SK-N-SH treated with all-trans-retinoic acid at 6 μM for 48 hours (cell line): ENCODE measurements at regions not wholly inside any gene's neighbourhood (a gene's known extent, or its start where the extent isn't known, plus 50 kb on each side); places are given as distances from the start of the nearest gene placed in this dataset.

Source experiments
- ATAC-seq: fragments of 200-7000 bp; cut with Tn5 transposase; 3 replicates; pipeline ENCODE4 v1.9.1; 2020; ENCODE audit warnings: mild to moderate bottlenecking, moderate library complexity
- ARNTL ChIP-seq: fragments of 450-650 bp; formaldehyde crosslinking; IDR thresholded peaks from 2 replicates; pipeline ENCODE4 v1.5.0; 2020; ENCODE audit warnings: low read depth, mild to moderate bottlenecking, moderate library complexity, borderline replicate concordance
- BACH2 ChIP-seq: fragments of 250-450 bp; sonication (Bioruptor Pico); IDR thresholded peaks from 2 replicates; pipeline ENCODE4 v1.9.0; 2021; ENCODE audit warnings: mild to moderate bottlenecking, borderline replicate concordance
- CSDC2 ChIP-seq: fragments of 250-450 bp; sonication (Bioruptor Pico); IDR thresholded peaks from 2 replicates; pipeline ENCODE4 v1.5.0; 2020; ENCODE audit warnings: mild to moderate bottlenecking, moderate library complexity
- ESRRG ChIP-seq: fragments of 250-450 bp; sonication (Bioruptor Pico); IDR thresholded peaks from 2 replicates; pipeline ENCODE4 v1.6.1; 2021; ENCODE audit warnings: mild to moderate bottlenecking
- ISL1 ChIP-seq: fragments of 250-450 bp; sonication (Bioruptor Pico); IDR thresholded peaks from 2 replicates; pipeline ENCODE4 v2.1.2; 2022; ENCODE audit warnings: mild to moderate bottlenecking, moderate library complexity
- OSR1 ChIP-seq: fragments of 250-450 bp; sonication (Bioruptor Pico); IDR thresholded peaks from 2 replicates; pipeline ENCODE4 v1.8.0; 2022; ENCODE audit warnings: moderate library complexity, mild to moderate bottlenecking, inconsistent platforms
- PPARA ChIP-seq: fragments of 250-450 bp; sonication (Bioruptor Pico); IDR thresholded peaks from 2 replicates; pipeline ENCODE4 v1.5.0; 2020; ENCODE audit warnings: mild to moderate bottlenecking, borderline replicate concordance
- RARB ChIP-seq: fragments of 250-450 bp; sonication (Bioruptor Pico); IDR thresholded peaks from 2 replicates; pipeline ENCODE4 v1.8.0; 2021; ENCODE audit warnings: mild to moderate bottlenecking, moderate library complexity
- SNAI2 ChIP-seq: fragments of 250-450 bp; sonication (Bioruptor Pico); IDR thresholded peaks from 2 replicates; pipeline ENCODE4 v1.5.0; 2020; ENCODE audit warnings: mild to moderate bottlenecking, moderate library complexity
- TCF4 ChIP-seq: fragments of 250-450 bp; sonication (Bioruptor Pico); IDR thresholded peaks from 2 replicates; pipeline ENCODE4 v1.8.0; 2021; ENCODE audit warnings: mild to moderate bottlenecking, moderate library complexity, borderline replicate concordance
- TOX ChIP-seq: fragments of 250-450 bp; sonication (Bioruptor Pico); IDR thresholded peaks from 2 replicates; pipeline ENCODE4 v1.8.0; 2021; ENCODE audit warnings: mild to moderate bottlenecking, moderate library complexity, borderline replicate concordance
- ZC3H10 ChIP-seq: fragments of 250-450 bp; sonication (Bioruptor Pico); IDR thresholded peaks from 2 replicates; pipeline ENCODE4 v1.5.1; 2021; ENCODE audit warnings: mild to moderate bottlenecking, moderate library complexity
- ZFP3 ChIP-seq: fragments of 250-450 bp; sonication (Bioruptor Pico); IDR thresholded peaks from 2 replicates; pipeline ENCODE4 v1.5.0; 2020; ENCODE audit warnings: mild to moderate bottlenecking, moderate library complexity
- ZFP30 ChIP-seq: fragments of 450-650 bp; formaldehyde crosslinking; IDR thresholded peaks from 2 replicates; pipeline ENCODE4 v1.5.0; 2022; ENCODE audit warnings: mild to moderate bottlenecking, moderate library complexity
- ZNF565 ChIP-seq: fragments of 450-650 bp; formaldehyde crosslinking; conservative IDR thresholded peaks from 2 replicates; pipeline ENCODE4 v1.5.0; 2020; ENCODE audit warnings: low read depth, mild to moderate bottlenecking, moderate library complexity
- ZNF70 ChIP-seq: fragments of 450-650 bp; formaldehyde crosslinking; IDR thresholded peaks from 2 replicates; pipeline ENCODE4 v1.5.0; 2020; ENCODE audit warnings: mild to moderate bottlenecking, moderate library complexity
- ZNF8 ChIP-seq: fragments of 450-650 bp; formaldehyde crosslinking; IDR thresholded peaks from 2 replicates; pipeline ENCODE4 v1.5.0; 2020; ENCODE audit warnings: mild to moderate bottlenecking, moderate library complexity
- TF ChIP-seq, protein P1 (sequence below): fragments of 250-450 bp; sonication (Bioruptor Pico); IDR thresholded peaks from 2 replicates; pipeline ENCODE4 v1.5.1; 2020; ENCODE audit warnings: low read depth, mild to moderate bottlenecking, moderate library complexity
- TF ChIP-seq, protein P2 (sequence below): fragments of 250-450 bp; sonication (Bioruptor Pico); IDR thresholded peaks from 2 replicates; pipeline ENCODE4 v1.8.0; 2021; ENCODE audit warnings: low read depth, mild to moderate bottlenecking, moderate library complexity, borderline replicate concordance
- TF ChIP-seq, protein P3 (sequence below): fragments of 250-450 bp; sonication (Bioruptor Pico); IDR thresholded peaks from 2 replicates; pipeline ENCODE4 v1.8.0; 2020; ENCODE audit warnings: mild to moderate bottlenecking, moderate library complexity, borderline replicate concordance
- TF ChIP-seq, protein P4 (sequence below): fragments of 250-450 bp; sonication (Bioruptor Pico); IDR thresholded peaks from 2 replicates; pipeline ENCODE4 v1.5.0; 2020; ENCODE audit warnings: mild to moderate bottlenecking, moderate library complexity

DNA sequence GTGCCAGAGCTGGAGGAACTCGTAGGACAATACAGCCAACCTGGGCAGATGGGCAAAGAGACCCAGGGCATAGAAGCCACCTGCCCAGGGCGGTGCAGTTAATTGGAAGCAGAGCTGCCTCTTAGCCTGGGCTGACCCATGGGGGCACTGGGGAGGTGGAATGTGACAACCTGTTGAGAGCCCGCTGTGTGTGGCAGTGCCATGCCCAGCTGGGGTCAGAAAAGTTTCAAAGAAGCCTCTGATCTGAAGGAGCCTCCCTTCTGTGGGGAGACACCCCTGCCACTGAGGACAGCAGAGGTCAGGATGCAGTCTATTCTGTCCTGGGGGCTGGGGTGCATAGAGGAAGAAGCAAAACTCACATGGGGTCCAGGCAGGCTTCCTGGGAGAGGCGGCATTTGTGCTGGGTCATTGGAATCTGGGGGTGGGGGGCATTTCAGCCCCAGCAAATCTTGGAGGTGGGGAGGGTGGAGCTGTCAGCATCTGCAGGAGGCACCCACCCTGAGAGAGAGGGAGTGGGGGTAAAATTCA lies 176.1 kb upstream of the CIBAR2 start (continued):
- TF ChIP-seq ZNF565 (CRISPR knock-in tag), result no peak
- no peak for TF ChIP-seq ZFP3 (CRISPR knock-in tag)
- no peak for TF ChIP-seq BACH2 (CRISPR knock-in tag)
- no peak for TF ChIP-seq ISL1 (CRISPR knock-in tag)
- no peak for TF ChIP-seq TOX (CRISPR knock-in tag)
- TF ChIP-seq, protein P1, sequence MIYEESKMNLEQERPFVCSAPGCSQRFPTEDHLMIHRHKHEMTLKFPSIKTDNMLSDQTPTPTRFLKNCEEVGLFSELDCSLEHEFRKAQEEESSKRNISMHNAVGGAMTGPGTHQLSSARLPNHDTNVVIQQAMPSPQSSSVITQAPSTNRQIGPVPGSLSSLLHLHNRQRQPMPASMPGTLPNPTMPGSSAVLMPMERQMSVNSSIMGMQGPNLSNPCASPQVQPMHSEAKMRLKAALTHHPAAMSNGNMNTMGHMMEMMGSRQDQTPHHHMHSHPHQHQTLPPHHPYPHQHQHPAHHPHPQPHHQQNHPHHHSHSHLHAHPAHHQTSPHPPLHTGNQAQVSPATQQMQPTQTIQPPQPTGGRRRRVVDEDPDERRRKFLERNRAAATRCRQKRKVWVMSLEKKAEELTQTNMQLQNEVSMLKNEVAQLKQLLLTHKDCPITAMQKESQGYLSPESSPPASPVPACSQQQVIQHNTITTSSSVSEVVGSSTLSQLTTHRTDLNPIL (CRISPR knock-in tag), result no peak
- TF ChIP-seq TCF4, result no peak

DNA sequence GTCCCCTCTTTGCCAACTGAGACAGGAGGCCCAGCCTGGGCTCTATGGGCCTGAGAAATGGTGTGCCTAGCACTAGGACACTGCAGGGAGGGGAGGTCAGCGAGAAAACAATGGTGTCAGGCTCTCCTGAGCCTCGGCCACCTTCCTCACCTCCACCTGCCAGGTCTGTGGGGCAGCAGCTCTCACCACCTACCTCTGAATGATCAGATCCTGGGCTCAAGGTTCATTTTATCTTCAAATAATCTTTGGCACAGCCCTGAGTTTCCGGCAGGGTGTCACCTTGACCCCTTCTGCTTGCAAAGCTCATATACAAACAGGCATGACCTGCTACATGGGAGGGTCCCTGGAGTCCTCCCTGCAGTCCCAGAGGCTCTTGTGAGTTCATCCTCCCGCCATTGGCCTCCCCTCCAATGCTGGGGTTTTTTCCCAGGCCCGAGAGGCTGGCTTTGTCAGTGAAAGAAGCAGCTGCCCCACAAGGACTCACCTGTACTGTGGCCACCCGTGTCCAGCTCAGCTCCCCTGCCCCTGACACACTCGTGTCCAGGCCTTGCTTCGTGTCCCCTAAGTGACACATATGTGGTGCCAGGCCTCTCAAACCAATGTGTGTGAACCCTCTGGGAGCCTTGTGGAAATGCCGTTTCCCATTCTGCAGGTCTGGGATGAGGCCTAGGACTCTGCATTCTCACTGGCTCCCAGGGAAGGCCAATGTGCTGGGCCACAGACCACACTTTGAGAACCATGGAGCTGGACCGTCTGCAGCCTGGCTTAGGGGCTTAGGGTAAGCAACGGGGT lies 176.8 kb upstream of the CIBAR2 start:
- TF ChIP-seq, protein P2, sequence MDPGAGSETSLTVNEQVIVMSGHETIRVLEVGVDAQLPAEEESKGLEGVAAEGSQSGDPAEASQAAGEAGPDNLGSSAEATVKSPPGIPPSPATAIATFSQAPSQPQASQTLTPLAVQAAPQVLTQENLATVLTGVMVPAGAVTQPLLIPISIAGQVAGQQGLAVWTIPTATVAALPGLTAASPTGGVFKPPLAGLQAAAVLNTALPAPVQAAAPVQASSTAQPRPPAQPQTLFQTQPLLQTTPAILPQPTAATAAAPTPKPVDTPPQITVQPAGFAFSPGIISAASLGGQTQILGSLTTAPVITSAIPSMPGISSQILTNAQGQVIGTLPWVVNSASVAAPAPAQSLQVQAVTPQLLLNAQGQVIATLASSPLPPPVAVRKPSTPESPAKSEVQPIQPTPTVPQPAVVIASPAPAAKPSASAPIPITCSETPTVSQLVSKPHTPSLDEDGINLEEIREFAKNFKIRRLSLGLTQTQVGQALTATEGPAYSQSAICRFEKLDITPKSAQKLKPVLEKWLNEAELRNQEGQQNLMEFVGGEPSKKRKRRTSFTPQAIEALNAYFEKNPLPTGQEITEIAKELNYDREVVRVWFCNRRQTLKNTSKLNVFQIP (CRISPR knock-in tag), result no peak
- no peak for TF ChIP-seq SNAI2
- TF ChIP-seq OSR1 (CRISPR knock-in tag), result no peak
- no peak for TF ChIP-seq ZNF70
- no peak for TF ChIP-seq ZNF8 (CRISPR knock-in tag)
- no peak for TF ChIP-seq ESRRG (CRISPR knock-in tag)
- no peak for TF ChIP-seq PPARA (CRISPR knock-in tag)
- TF ChIP-seq CSDC2 (CRISPR knock-in tag), result no peak
- TF ChIP-seq, protein P3, sequence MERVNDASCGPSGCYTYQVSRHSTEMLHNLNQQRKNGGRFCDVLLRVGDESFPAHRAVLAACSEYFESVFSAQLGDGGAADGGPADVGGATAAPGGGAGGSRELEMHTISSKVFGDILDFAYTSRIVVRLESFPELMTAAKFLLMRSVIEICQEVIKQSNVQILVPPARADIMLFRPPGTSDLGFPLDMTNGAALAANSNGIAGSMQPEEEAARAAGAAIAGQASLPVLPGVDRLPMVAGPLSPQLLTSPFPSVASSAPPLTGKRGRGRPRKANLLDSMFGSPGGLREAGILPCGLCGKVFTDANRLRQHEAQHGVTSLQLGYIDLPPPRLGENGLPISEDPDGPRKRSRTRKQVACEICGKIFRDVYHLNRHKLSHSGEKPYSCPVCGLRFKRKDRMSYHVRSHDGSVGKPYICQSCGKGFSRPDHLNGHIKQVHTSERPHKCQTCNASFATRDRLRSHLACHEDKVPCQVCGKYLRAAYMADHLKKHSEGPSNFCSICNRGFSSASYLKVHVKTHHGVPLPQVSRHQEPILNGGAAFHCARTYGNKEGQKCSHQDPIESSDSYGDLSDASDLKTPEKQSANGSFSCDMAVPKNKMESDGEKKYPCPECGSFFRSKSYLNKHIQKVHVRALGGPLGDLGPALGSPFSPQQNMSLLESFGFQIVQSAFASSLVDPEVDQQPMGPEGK (CRISPR knock-in tag), result no peak
- TF ChIP-seq ZFP3 (CRISPR knock-in tag), result no peak
- no peak for TF ChIP-seq ZC3H10 (CRISPR knock-in tag)
- no peak for TF ChIP-seq BACH2 (CRISPR knock-in tag)
- no peak for TF ChIP-seq ZNF565 (CRISPR knock-in tag)
- no peak for TF ChIP-seq ARNTL (CRISPR knock-in tag)
- TF ChIP-seq, protein P1 (CRISPR knock-in tag), result no peak
- TF ChIP-seq, protein P4, sequence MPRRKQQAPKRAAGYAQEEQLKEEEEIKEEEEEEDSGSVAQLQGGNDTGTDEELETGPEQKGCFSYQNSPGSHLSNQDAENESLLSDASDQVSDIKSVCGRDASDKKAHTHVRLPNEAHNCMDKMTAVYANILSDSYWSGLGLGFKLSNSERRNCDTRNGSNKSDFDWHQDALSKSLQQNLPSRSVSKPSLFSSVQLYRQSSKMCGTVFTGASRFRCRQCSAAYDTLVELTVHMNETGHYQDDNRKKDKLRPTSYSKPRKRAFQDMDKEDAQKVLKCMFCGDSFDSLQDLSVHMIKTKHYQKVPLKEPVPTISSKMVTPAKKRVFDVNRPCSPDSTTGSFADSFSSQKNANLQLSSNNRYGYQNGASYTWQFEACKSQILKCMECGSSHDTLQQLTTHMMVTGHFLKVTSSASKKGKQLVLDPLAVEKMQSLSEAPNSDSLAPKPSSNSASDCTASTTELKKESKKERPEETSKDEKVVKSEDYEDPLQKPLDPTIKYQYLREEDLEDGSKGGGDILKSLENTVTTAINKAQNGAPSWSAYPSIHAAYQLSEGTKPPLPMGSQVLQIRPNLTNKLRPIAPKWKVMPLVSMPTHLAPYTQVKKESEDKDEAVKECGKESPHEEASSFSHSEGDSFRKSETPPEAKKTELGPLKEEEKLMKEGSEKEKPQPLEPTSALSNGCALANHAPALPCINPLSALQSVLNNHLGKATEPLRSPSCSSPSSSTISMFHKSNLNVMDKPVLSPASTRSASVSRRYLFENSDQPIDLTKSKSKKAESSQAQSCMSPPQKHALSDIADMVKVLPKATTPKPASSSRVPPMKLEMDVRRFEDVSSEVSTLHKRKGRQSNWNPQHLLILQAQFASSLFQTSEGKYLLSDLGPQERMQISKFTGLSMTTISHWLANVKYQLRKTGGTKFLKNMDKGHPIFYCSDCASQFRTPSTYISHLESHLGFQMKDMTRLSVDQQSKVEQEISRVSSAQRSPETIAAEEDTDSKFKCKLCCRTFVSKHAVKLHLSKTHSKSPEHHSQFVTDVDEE, result no peak
- TF ChIP-seq TCF4, result no peak
- TF ChIP-seq ZFP30 (CRISPR knock-in tag), result no peak
- no peak for TF ChIP-seq RARB (CRISPR knock-in tag)
- no peak for ATAC-seq
